ENCODE measurements at regions not wholly inside any gene's neighbourhood (a gene's known extent, or its start where the extent isn't known, plus 50 kb on each side); places are given as distances from the start of the nearest gene placed in this dataset.

- TF ChIP-seq CTCF (IDR thresholded peaks at IDR 0.05), result no peak
Measured at GRCh38 chr15:24076090-24076784, 389.1 kb upstream of the NDN start.

GRCh38 chr15:24078310-24079029 is 391.4 kb upstream of the NDN start:
- TF ChIP-seq CTCF (IDR thresholded peaks at IDR 0.05), result no peak

- TF ChIP-seq CTCF (IDR thresholded peaks at IDR 0.05), result no peak
Measured at GRCh38 chr15:24146251-24146650, 459.1 kb upstream of the NDN start.

GRCh38 chr15:24150542-24150941 is 463.4 kb upstream of the NDN start:
- TF ChIP-seq CTCF (IDR thresholded peaks at IDR 0.05), result no peak

- TF ChIP-seq CTCF (IDR thresholded peaks at IDR 0.05), result no peak
Measured at GRCh38 chr15:24223739-24224138, 451.8 kb upstream of the NPAP1 start.

- TF ChIP-seq CTCF (IDR thresholded peaks at IDR 0.05), result no peak
Measured at GRCh38 chr15:24224161-24224560, 451.4 kb upstream of the NPAP1 start.

- TF ChIP-seq CTCF (IDR thresholded peaks at IDR 0.05), result no peak
Measured at GRCh38 chr15:24269166-24269571, 406.4 kb upstream of the NPAP1 start.
